IPS-20b (cell line): ENCODE measurements at regions not wholly inside any gene's neighbourhood (a gene's known extent, or its start where the extent isn't known, plus 50 kb on each side); places are given as distances from the start of the nearest gene placed in this dataset.

Experiments
- H3K27ac ChIP-seq: one replicate; pipeline ENCODE4 v1.5.1; 2013; ENCODE audit warnings: low read length
- H3K27me3 ChIP-seq: 2 replicates; pipeline ENCODE4 v1.6.1; 2013; ENCODE audit warnings: mild to moderate bottlenecking, low read length, inconsistent platforms; ENCODE audit not compliant: insufficient read depth
- H3K36me3 ChIP-seq: 2 replicates; pipeline ENCODE4 v1.6.1; 2013; ENCODE audit warnings: low read depth, mild to moderate bottlenecking, inconsistent platforms, low read length, moderate library complexity; ENCODE audit not compliant: insufficient read depth
- H3K4me1 ChIP-seq: 2 replicates; pipeline ENCODE4 v1.6.1; 2013; ENCODE audit warnings: mild to moderate bottlenecking, control low read depth, inconsistent platforms, low read length, moderate library complexity; ENCODE audit not compliant: insufficient read depth
- H3K4me3 ChIP-seq: 2 replicates; pipeline ENCODE4 v1.5.1; 2013; ENCODE audit warnings: mild to moderate bottlenecking, low read length, inconsistent platforms
- H3K9ac ChIP-seq: 2 replicates; pipeline ENCODE4 v1.6.1; 2013; ENCODE audit warnings: low read depth, mild to moderate bottlenecking, inconsistent platforms, low read length, moderate library complexity
- H3K9me3 ChIP-seq: 2 replicates; pipeline ENCODE4 v1.6.1; 2013; ENCODE audit warnings: mild to moderate bottlenecking, low read depth, low read length, inconsistent platforms; ENCODE audit not compliant: insufficient read depth

DNA sequence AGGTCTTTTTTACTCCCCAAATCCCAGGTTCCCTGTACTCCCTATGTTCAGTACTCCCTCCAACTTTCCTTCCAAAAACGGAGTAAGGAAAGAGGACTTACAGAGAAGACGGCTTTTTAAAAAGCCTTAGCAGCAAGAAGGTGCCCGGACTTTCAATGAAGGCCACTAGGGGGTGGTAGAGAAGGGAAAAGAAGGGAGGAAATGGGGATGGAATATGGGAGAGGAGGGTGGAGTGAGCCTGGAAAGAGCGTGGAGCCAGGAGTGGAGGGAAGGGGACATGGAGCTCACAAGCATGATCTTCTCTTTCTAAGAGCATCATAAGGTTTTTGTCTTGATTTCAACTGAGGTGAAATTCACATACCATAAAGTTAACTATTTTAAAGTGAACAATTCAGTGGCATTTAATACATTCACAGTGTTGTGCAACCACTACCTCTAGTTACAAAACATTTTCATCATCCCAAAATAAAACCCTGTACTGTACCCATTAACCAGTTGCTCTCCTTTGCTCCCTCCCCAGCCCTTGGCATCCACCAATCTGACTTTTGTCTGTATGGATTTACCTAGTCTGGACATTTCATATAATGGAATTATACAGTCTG, 129.9 kb downstream of the ZNF281 start:
- H3K27me3 ChIP-seq = no peaks in the 10 kb centered on the region
- H3K9me3 ChIP-seq = no peaks in the 10 kb centered on the region
- H3K4me3 ChIP-seq = no peak overlapping the region
- H3K9ac ChIP-seq = no peak overlapping the region
- no peaks in the 10 kb centered on the region for H3K4me1 ChIP-seq
- no peaks in the 10 kb centered on the region for H3K36me3 ChIP-seq
- H3K27ac ChIP-seq = no peak overlapping the region

DNA sequence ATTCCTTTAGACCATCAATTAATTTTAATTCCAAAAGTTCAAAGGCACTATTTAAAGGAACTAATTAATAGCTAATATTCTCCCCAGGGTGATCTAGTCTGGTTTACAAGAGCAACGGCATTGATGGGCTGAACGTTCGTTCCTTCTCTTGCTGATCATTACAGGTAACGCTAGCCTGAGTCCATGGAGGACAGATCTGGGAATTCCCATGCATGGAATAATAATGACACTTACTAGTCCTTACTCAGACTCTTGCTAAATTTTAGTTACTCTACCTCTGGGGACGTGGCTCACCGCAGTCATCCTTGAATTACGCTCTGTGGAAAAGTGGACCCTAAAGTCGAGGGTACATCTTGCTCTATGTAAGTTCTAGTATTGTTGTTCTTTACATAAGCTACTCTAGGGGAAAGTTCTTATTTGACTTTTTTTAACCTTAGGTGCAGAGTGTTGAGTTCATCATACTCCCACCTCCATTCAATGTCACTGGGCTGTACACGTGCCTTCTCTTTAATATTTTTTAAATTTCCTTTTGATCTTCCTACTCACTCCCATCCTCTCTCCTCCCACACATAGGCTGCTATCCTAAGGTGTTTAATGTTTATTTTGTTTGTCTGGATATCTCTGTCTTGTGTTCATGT, 133.9 kb downstream of the ZNF281 start:
- Histone ChIP-seq H3K27me3 (no peaks in the 10 kb centered on the region), H3K27ac (no peak overlapping the region), H3K9me3 (no peaks in the 10 kb centered on the region), H3K9ac (no peak overlapping the region), H3K36me3 (no peaks in the 10 kb centered on the region), H3K4me3 (no peak overlapping the region), H3K4me1 (no peaks in the 10 kb centered on the region)

DNA sequence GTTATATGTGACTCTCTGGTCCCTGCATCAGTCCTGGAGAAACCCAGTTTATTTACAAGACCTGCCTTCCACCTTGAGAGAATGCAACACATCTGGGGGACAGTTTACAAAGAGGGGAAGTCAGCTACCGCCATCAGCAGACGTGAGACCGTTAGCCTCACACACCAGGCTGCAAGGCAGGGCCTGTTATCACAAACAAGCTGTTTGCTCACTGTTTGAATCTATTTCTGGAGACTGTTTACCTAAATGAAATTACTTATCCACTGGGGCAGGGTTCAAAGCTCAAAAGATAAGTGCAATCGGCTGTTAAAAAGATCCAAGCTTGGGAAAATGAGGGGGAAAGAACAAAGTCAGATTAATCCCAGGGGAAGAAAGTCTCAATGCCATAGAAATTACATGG, 134.4 kb downstream of the ZNF281 start:
- Histone ChIP-seq H3K9me3 (no peaks in the 10 kb centered on the region), H3K4me3 (no peak overlapping the region), H3K27me3 (no peaks in the 10 kb centered on the region), H3K27ac (no peak overlapping the region), H3K36me3 (no peaks in the 10 kb centered on the region), H3K9ac (no peak overlapping the region), H3K4me1 (no peaks in the 10 kb centered on the region)

DNA sequence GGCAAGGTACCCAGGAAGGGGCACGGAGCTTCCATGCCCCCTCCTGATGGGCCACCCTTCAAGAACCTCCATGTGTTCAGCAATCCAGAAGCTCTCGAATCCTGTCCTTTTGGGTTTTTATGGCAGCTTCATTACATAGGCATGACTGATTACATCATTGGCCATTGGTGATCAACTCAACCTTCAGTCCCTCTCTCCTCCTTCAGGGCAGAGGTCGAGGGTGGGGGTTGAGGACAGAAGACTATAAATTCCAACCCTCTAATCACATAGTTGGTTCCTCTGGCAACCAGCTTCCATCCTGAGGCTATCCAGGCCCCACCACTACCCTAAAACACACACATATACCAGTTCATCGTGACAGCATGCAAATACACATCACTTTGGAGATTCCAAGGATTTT, 135.7 kb downstream of the ZNF281 start:
- Histone ChIP-seq H3K27ac (no peak overlapping the region), H3K36me3 (no peaks in the 10 kb centered on the region), H3K9ac (no peak overlapping the region), H3K27me3 (no peaks in the 10 kb centered on the region), H3K9me3 (no peaks in the 10 kb centered on the region), H3K4me1 (no peaks in the 10 kb centered on the region), H3K4me3 (no peak overlapping the region)

DNA sequence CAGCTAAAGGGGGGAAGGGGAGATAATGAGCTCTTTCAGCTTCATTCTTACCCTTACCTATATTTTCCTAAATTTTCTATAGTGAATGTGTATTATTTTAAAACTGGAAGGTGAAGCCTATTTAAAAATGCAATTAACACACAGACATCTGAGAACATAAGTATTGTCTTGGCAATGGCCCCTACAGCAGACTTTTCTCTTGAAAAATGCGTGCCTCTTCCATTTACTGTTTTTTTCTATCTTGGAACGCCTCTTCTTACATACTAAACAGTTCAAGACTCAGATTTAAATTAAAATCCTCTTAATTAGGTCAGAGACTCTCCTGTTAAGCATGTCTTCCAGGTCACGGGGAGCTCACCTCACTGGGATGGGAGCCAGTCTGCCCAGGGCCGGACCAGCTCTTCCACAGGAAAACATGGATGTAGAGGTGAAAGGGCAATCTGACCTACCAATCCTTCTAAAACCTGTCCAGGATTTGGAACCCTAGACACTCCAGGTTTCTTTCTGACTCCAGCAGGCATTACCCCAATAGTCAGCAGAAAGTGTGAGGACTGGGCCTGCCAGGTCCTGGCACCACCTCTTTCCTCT, 137.3 kb downstream of the ZNF281 start:
- no peaks in the 10 kb centered on the region for H3K36me3 ChIP-seq
- H3K9me3 ChIP-seq = no peaks in the 10 kb centered on the region
- no peak overlapping the region for H3K9ac ChIP-seq
- H3K27ac ChIP-seq = no peak overlapping the region
- no peaks in the 10 kb centered on the region for H3K4me1 ChIP-seq
- H3K27me3 ChIP-seq = no peaks in the 10 kb centered on the region
- no peak overlapping the region for H3K4me3 ChIP-seq

DNA sequence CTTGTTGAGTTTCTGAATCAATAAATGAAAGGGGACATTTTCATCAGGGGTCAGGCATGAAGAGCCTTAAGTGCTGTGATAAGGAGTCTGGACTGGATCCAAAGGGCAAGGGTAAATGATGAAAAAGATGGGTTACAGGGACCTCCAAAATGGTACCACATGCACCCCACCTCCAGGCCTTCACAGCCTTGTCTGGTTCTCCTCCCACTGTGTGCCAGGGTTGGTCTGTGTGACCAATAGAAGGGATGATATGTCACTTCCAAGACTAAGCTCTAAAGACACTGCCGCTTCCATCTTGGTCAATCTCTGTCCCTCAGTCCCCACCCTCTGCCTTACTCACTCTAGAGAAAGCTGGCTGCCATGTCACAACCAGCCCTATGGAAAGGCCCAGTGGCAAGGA, 140.6 kb downstream of the ZNF281 start:
- H3K36me3 ChIP-seq = no peaks in the 10 kb centered on the region
- no peak overlapping the region for H3K27ac ChIP-seq
- H3K27me3 ChIP-seq = no peaks in the 10 kb centered on the region
- H3K9ac ChIP-seq = no peak overlapping the region
- H3K9me3 ChIP-seq = no peaks in the 10 kb centered on the region
- no peaks in the 10 kb centered on the region for H3K4me1 ChIP-seq
- no peak overlapping the region for H3K4me3 ChIP-seq

DNA sequence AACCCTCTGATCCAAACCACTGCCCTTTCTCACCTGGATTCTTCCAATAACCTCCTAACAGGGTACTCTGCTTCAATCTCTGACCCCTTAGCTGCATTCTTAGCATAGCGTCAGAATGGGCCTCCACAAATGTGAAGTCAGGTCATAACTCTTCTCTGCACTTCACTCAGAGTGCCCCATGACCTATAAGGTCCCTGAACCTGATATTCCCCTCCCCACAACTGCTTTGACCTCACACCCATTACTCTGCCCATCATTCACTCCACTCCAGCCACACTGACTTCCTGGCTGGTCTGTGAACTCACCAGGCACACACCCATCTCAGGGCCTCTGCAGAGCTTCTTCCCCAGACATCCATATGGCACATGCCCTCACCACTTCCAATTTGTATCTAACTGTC, 141.9 kb downstream of the ZNF281 start:
- H3K9ac ChIP-seq = no peak overlapping the region
- no peaks in the 10 kb centered on the region for H3K4me1 ChIP-seq
- no peaks in the 10 kb centered on the region for H3K9me3 ChIP-seq
- no peak overlapping the region for H3K4me3 ChIP-seq
- no peaks in the 10 kb centered on the region for H3K36me3 ChIP-seq
- no peaks in the 10 kb centered on the region for H3K27me3 ChIP-seq
- no peak overlapping the region for H3K27ac ChIP-seq

DNA sequence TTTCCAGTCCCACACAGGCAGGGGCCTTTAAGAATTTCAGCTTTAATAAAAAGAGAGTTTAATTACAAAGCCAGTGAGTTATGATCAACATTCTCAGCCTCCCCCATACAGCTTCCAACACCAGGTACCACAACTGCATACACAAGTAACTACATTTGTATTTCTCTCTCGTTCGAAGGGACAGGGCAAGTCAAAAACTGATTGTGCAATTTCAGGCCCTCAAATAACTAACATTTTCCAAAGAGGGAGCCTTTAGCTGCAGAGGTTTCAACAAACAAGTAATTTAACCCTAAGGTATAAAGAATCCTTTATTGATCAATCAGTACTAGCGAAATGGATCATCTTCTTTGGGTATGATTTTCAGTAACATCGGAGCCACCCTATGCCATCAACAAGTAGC, 142.4 kb downstream of the ZNF281 start:
- Histone ChIP-seq H3K36me3 (no peaks in the 10 kb centered on the region), H3K4me3 (no peak overlapping the region), H3K27me3 (no peaks in the 10 kb centered on the region), H3K9ac (no peak overlapping the region), H3K4me1 (no peaks in the 10 kb centered on the region), H3K9me3 (no peaks in the 10 kb centered on the region), H3K27ac (no peak overlapping the region)

DNA sequence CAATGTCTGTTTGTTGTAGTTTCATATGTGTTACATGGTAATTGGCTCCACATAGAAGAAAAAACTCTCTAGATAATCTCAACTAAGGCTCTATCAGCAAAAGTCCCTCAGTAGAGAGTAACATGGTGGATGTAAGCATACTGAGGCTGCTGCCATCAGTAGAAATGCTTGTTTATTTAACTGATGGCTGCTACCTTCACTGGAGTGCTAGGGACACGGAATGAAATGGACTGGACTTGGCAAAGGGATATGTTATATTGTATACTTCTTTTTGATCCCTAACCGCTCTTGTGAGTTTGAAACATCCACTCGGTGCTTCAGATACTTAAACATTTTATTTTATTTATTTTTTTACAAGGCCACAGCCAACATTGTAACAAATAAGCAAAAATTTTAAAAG, 143.0 kb downstream of the ZNF281 start:
- H3K27me3 ChIP-seq = no peaks in the 10 kb centered on the region

DNA sequence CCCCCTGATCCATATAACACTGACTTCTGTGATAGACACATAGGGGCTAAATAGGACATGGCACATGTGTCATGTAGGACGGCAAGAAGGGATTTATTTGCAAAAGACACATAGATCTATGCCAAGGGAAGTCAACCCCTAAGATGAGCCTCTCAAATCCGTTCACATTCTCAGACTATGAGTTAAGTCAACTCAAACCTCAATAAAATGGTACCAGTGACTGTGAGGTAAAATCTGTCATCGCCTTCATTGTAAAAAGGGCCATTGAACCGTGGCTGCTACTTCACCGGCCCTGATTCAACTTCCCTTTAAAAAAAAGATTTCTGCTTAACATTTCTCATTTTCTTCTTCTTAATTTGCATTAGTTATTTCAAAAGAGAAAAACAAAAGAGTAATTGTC, 144.0 kb downstream of the ZNF281 start:
- H3K4me3 ChIP-seq = no peak overlapping the region
- H3K27me3 ChIP-seq = no peaks in the 10 kb centered on the region
- H3K9me3 ChIP-seq = no peaks in the 10 kb centered on the region
- no peaks in the 10 kb centered on the region for H3K36me3 ChIP-seq
- no peak overlapping the region for H3K9ac ChIP-seq
- no peaks in the 10 kb centered on the region for H3K4me1 ChIP-seq
- H3K27ac ChIP-seq = no peak overlapping the region

More for the DNA sequence above, 143.0 kb downstream of the ZNF281 start:
- H3K27ac ChIP-seq = no peak overlapping the region
- H3K4me3 ChIP-seq = no peak overlapping the region
- H3K4me1 ChIP-seq = no peaks in the 10 kb centered on the region
- H3K9ac ChIP-seq = no peak overlapping the region
- H3K36me3 ChIP-seq = no peaks in the 10 kb centered on the region
- H3K9me3 ChIP-seq = no peaks in the 10 kb centered on the region

DNA sequence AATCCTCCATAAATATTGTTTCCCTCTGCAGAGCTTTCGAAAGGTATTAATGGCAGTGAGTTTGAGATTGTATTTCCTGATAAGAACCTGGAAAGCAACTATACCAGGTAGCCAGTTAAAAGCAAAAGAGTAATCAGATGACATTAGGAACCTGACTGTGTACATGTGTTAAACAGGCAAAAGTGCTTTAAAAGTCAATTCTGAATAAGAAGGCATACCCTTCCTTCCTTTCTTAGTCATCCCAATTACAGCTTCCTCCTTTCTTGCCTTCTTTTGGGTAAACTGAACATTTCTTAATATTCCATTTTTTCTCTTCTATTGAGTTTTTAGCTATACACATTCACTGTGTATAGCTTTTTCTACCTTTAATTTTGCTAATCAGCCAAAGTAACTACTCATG, 144.7 kb downstream of the ZNF281 start:
- H3K9me3 ChIP-seq = no peaks in the 10 kb centered on the region
- H3K27me3 ChIP-seq = no peaks in the 10 kb centered on the region
- H3K27ac ChIP-seq = no peak overlapping the region
- H3K9ac ChIP-seq = no peak overlapping the region
- H3K4me3 ChIP-seq = no peak overlapping the region
- no peaks in the 10 kb centered on the region for H3K36me3 ChIP-seq
- H3K4me1 ChIP-seq = no peaks in the 10 kb centered on the region

DNA sequence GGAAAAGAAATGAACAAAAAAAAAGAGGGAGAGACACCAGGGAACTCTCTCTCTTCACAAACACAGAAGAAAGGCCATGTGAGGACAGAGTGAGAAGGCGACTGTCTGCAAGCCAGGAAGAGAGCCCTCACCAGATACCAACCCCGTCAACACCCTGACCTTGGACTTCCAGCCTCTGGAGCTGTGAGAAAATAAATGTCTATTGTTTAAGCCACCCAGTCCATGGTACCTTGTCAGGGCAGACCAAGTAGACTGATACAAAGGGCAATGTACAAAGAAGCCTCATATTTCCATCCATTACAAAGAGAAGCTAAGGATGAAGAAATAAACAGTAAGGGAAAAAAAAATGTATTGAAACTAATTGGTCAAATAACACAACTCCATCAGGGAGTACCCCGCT, 146.6 kb downstream of the ZNF281 start:
- no peak overlapping the region for H3K4me3 ChIP-seq
- no peak overlapping the region for H3K9ac ChIP-seq
- no peak overlapping the region for H3K27ac ChIP-seq
- H3K36me3 ChIP-seq = no peaks in the 10 kb centered on the region
- no peaks in the 10 kb centered on the region for H3K9me3 ChIP-seq
- no peaks in the 10 kb centered on the region for H3K27me3 ChIP-seq
- no peaks in the 10 kb centered on the region for H3K4me1 ChIP-seq
